Breast epithelium (tissue), 4 donors: ENCODE measurements at regions not wholly inside any gene's neighbourhood (a gene's known extent, or its start where the extent isn't known, plus 50 kb on each side); places are given as distances from the start of the nearest gene placed in this dataset.

Experiments used
- DNase-seq, 2 donors: peaks; one replicate each; pipeline ENCODE4 v3.0.0-alpha.2; 2019; ENCODE audit warnings: low spot score in 2 of 2
- H3K27ac ChIP-seq, 2 donors: fragments of 200-600 bp; sonication (generic) in 1 of 2; one replicate each; pipeline ENCODE4 v1.5.1; 2016 to 2019; ENCODE audit warnings: mild to moderate bottlenecking in 1 of 2
- H3K27me3 ChIP-seq, 2 donors: fragments of 200-600 bp; sonication (generic) in 1 of 2; one replicate each; pipeline versions ENCODE4 v1.5.1 to v1.6.0; 2017 to 2019; ENCODE audit warnings: control low read depth in 1 of 2, mild to moderate bottlenecking in 1 of 2
- H3K36me3 ChIP-seq: fragments of 200-600 bp; one replicate; pipeline ENCODE4 v1.5.1; 2019
- H3K4me1 ChIP-seq, 2 donors: fragments of 200-600 bp; sonication (generic); one replicate each; pipeline ENCODE4 v1.5.1; 2016 to 2019; ENCODE audit warnings: control low read depth in 1 of 2
- H3K4me3 ChIP-seq, 3 donors: fragments of 200-600 bp; sonication (generic); 1 replicate in 2 of 3; 2 replicates in 1 of 3; pipeline ENCODE4 v1.5.1; 2016 to 2019; ENCODE audit warnings: mild to moderate bottlenecking in 3 of 3, moderate library complexity in 2 of 3
- H3K9me3 ChIP-seq, 2 donors: fragments of 200-600 bp; sonication (generic) in 1 of 2; one replicate each; pipeline ENCODE4 v1.5.1; 2016 to 2019; ENCODE audit warnings: control low read depth in 1 of 2
- POLR2A ChIP-seq: fragments of 450-650 bp; IDR thresholded peaks from one replicate; pipeline ENCODE4 v1.6.1; 2016; ENCODE audit warnings: antibody characterized with exemption, mild to moderate bottlenecking, moderate library complexity
- POLR2AphosphoS5 ChIP-seq, 3 donors: sonication (generic); formaldehyde crosslinking; IDR thresholded peaks; one replicate each; pipeline ENCODE4 v1.6.1; 2017; ENCODE audit warnings: antibody characterized with exemption in 3 of 3
- intact Hi-C: fragments of 100-400 bp; cut with DNase I; formaldehyde crosslinking; loops from one replicate; pipeline ENCODE4 v1.15.1; 2023; ENCODE audit warnings: low total_unique reads
- TF ChIP-seq, protein P1 (sequence below), 3 donors: fragments of 450-650 bp; IDR thresholded peaks; one replicate each; pipeline ENCODE4 v1.5.1; 2016 to 2017; ENCODE audit warnings: antibody characterized with exemption in 3 of 3, mild to moderate bottlenecking in 3 of 3, moderate library complexity in 3 of 3

DNA sequence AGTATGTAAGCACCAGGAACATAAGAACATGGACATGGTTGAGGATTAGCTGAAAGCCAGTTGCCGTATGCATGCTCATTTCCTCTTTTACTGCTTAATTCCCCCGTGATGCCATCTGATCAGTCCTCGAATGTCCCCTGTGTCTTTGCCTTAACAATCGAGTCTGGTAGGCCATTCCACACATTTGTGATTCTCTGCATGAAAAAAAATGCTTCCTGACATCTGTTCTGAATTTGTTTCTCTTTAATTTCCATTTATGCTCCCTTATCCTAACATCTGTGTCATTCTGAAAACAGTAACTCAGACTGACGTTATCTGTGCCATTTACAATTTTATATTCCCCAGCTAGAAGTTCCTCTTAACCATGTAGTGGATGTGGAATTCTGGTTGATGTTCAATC is 158.2 kb upstream of the TOX3 start:
- Histone ChIP-seq H3K9me3 (no peaks in the 10 kb centered on the region), H3K27me3 (no peaks in the 10 kb centered on the region), H3K4me1 (no peaks in the 10 kb centered on the region), H3K27ac (no peak overlapping the region), H3K36me3 (no peaks in the 10 kb centered on the region), H3K4me3 (no peak overlapping the region)
- no peak for DNase-seq
- TF ChIP-seq, protein P1, sequence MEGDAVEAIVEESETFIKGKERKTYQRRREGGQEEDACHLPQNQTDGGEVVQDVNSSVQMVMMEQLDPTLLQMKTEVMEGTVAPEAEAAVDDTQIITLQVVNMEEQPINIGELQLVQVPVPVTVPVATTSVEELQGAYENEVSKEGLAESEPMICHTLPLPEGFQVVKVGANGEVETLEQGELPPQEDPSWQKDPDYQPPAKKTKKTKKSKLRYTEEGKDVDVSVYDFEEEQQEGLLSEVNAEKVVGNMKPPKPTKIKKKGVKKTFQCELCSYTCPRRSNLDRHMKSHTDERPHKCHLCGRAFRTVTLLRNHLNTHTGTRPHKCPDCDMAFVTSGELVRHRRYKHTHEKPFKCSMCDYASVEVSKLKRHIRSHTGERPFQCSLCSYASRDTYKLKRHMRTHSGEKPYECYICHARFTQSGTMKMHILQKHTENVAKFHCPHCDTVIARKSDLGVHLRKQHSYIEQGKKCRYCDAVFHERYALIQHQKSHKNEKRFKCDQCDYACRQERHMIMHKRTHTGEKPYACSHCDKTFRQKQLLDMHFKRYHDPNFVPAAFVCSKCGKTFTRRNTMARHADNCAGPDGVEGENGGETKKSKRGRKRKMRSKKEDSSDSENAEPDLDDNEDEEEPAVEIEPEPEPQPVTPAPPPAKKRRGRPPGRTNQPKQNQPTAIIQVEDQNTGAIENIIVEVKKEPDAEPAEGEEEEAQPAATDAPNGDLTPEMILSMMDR (IDR thresholded peaks at IDR 0.05): no peak
- TF ChIP-seq POLR2A (no peak), POLR2AphosphoS5 (IDR thresholded peaks at IDR 0.05) (no peak)
- intact Hi-C loops: no loop called here

DNA sequence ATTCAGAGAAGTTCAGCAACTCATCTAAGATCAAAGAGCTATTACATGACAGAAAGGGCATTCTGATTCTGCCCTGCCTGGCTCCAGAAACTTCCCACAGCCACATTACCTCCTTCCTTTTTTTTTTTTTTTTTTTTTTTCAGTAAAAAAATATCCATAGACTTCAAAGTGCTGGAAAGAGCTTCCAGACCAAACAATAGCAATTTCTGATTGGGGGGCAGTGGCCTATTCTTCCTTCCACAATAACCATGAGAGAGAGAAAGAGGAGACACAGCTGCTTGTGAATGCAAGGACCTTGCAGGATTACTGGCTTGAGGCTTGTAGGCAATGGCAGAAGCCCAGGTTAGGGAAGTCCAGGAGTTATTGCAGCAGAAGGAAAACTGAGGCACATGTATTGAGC is 151.0 kb upstream of the TOX3 start:
- no peaks in the 10 kb centered on the region for H3K4me1 ChIP-seq
- H3K27ac ChIP-seq: no peak overlapping the region
- no peak overlapping the region for H3K4me3 ChIP-seq
- no peak for TF ChIP-seq POLR2A
- TF ChIP-seq, protein P1 (IDR thresholded peaks at IDR 0.05): no peak
- no peak for TF ChIP-seq POLR2AphosphoS5 (IDR thresholded peaks at IDR 0.05)
- no peaks in the 10 kb centered on the region for H3K27me3 ChIP-seq
- no peak for DNase-seq
- intact Hi-C loops: no loop called here
- no peaks in the 10 kb centered on the region for H3K36me3 ChIP-seq
- no peaks in the 10 kb centered on the region for H3K9me3 ChIP-seq

DNA sequence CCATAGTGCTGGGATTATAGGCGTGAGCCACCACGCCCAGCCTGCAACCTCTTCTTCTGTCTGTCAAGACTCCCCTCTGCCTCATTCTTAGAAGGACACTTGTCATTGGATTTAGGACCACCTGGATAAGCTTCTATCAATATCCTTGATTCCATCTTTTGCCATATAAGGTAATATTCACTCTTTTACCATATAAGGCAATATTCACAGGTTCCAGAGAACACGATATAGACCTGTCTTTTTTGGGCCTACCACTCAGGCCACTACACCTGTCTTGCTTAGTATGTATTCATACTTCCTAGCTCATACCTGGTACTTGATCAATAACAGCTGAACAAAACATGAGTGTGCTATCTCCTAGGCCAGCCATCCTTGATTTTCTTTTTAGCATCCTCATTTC is 149.2 kb upstream of the TOX3 start:
- H3K27ac ChIP-seq: no peak overlapping the region
- no peaks in the 10 kb centered on the region for H3K27me3 ChIP-seq
- H3K36me3 ChIP-seq: no peaks in the 10 kb centered on the region
- H3K4me1 ChIP-seq: no peaks in the 10 kb centered on the region
- no peak overlapping the region for H3K4me3 ChIP-seq
- DNase-seq: no peak
- intact Hi-C loops: no loop called here
- TF ChIP-seq POLR2AphosphoS5 (IDR thresholded peaks at IDR 0.05): no peak
- H3K9me3 ChIP-seq: peaks cover 0 to 17% of the 10 kb centered on the region in 2 donors

DNA sequence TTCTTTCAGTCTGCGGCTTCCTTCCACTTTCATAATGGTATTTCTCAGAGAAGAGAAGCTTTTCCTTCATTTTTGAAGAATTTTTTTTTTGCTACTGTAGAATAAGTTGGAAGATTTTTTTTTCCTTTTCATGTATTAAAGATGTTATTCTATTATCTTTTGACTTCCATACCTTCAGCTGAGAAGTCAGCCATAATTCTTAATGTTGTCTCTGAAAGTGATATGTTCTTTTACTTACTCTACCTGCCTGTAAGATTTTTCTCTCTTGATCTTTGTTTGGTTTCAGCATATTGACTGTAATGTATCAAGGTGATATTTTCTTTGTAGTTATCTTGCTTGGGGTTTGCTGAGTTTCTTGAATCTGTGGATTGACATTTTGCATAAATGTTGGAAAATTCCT is 143.5 kb upstream of the TOX3 start:
- intact Hi-C loops: no loop called here
- TF ChIP-seq POLR2AphosphoS5 (IDR thresholded peaks at IDR 0.05): no peak
- TF ChIP-seq, protein P1 (IDR thresholded peaks at IDR 0.05): no peak
- TF ChIP-seq POLR2A: no peak
- no peaks in the 10 kb centered on the region for H3K36me3 ChIP-seq

DNA sequence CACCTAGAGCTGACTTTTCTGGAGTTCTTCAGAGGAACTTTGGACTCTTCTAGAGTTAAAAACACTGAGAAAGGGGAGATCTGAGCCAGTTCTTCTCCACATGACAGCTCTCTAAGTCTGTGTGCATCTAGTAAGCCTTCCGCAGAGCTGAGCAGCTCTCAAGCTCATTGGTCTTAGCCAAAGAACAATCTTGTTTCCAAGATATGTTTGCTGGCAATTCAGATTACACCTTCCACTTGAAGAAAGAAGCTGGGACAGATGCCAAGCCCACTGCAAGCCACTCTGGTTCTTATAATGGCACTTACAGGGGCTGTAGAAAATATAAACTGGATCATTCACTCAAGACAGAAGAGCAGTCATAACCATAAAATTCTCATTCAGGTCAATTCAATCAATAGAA is 134.1 kb upstream of the TOX3 start:
- intact Hi-C loops: no loop called here
- no peak for DNase-seq
- Histone ChIP-seq H3K36me3 (no peaks in the 10 kb centered on the region), H3K9me3 (no peaks in the 10 kb centered on the region), H3K27ac (no peak overlapping the region), H3K4me3 (no peak overlapping the region), H3K27me3 (no peaks in the 10 kb centered on the region), H3K4me1 (no peaks in the 10 kb centered on the region)
- TF ChIP-seq POLR2AphosphoS5 (IDR thresholded peaks at IDR 0.05): no peak
- TF ChIP-seq, protein P1 (IDR thresholded peaks at IDR 0.05): no peak
- no peak for TF ChIP-seq POLR2A

More for the DNA sequence above, 143.5 kb upstream of the TOX3 start:
- peaks cover 0 to 33% of the 10 kb centered on the region in 2 donors for H3K9me3 ChIP-seq
- H3K4me3 ChIP-seq: no peak overlapping the region
- H3K4me1 ChIP-seq: no peaks in the 10 kb centered on the region
- H3K27ac ChIP-seq: no peak overlapping the region
- H3K27me3 ChIP-seq: no peaks in the 10 kb centered on the region
- no peak for DNase-seq

DNA sequence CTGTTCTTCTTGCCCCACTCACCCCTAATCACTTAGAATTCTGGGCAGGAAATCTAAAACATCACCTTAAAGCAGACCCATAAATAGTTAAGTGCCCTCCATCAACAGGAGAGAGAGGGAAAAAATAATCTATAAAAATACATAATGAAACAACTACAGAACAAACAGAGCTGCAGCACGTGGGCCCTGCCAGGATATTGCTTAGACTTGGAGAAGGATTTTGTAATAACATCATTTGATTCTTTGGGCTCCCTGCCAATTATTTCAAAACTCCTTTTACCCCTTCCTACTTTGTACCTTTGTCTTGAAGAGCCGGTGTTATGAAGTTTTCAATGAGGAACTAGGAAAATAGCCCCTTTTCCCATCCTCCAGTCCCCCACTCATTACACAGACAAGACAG is 130.6 kb upstream of the TOX3 start:
- no peak for TF ChIP-seq POLR2AphosphoS5 (IDR thresholded peaks at IDR 0.05)
- TF ChIP-seq, protein P1 (IDR thresholded peaks at IDR 0.05): no peak
- no peak for TF ChIP-seq POLR2A
- Histone ChIP-seq H3K4me3 (no peak overlapping the region), H3K27ac (no peak overlapping the region), H3K27me3 (no peaks in the 10 kb centered on the region), H3K36me3 (no peaks in the 10 kb centered on the region), H3K4me1 (no peaks in the 10 kb centered on the region), H3K9me3 (no peaks in the 10 kb centered on the region)
- DNase-seq: no peak
- intact Hi-C loops: no loop called here
